H1 (cell line): ENCODE measurements at regions not wholly inside any gene's neighbourhood (a gene's known extent, or its start where the extent isn't known, plus 50 kb on each side); places are given as distances from the start of the nearest gene placed in this dataset.

ENCODE experiments used
- CTCF ChIA-PET: fragments of 300-600 bp; sonication (Branson Sonifier 250); formaldehyde crosslinking; loops from one replicate; lab custom pipeline; 2021; ENCODE audit not compliant: partially characterized antibody; lab: Charles Lee
- POLR2A ChIA-PET: fragments of 300-600 bp; sonication (Branson Sonifier 250); formaldehyde crosslinking; loops from one replicate; lab custom pipeline; 2021; ENCODE audit warnings: inconsistent platforms; ENCODE audit not compliant: partially characterized antibody; lab: Charles Lee
- DNase-seq, 2 experiments: peaks; one replicate each; pipeline versions ENCODE4 v3.0.0 to v3.0.0-alpha.2; 2010 to 2022; ENCODE audit warnings: low spot score in 2 of 2, low read depth in 1 of 2, mixed read lengths in 1 of 2
- FAIRE-seq: peaks from 2 replicates; lab custom pipeline; 2011; peaks lifted over from hg19 to GRCh38; lab: Jason Lieb, UNC
- H2AFZ ChIP-seq: 2 replicates; pipeline ENCODE4 v1.8.1; 2012; ENCODE audit warnings: low read length, inconsistent platforms
- H2AK5ac ChIP-seq: 2 replicates; pipeline ENCODE4 v1.6.1; 2013; ENCODE audit warnings: low read depth, low read length
- H2BK120ac ChIP-seq: replicated peaks from 2 replicates; pipeline ENCODE3; 2013; ENCODE audit warnings: low read depth, low read length, inconsistent platforms
- H2BK12ac ChIP-seq: 2 replicates; pipeline ENCODE4 v1.6.1; 2013; ENCODE audit warnings: low read depth, low read length
- H2BK15ac ChIP-seq: 2 replicates; pipeline ENCODE4 v1.6.1; 2013; ENCODE audit warnings: low read length
- H2BK20ac ChIP-seq: 2 replicates; pipeline ENCODE4 v1.6.1; 2013; ENCODE audit warnings: low read length
- H2BK5ac ChIP-seq: 2 replicates; pipeline ENCODE4 v1.6.1; 2013; ENCODE audit warnings: low read depth, low read length
- H3K14ac ChIP-seq: 2 replicates; pipeline ENCODE4 v1.6.1; 2013; ENCODE audit warnings: inconsistent platforms; ENCODE audit not compliant: insufficient read length
- H3K18ac ChIP-seq: 2 replicates; pipeline ENCODE4 v1.6.1; 2013; ENCODE audit warnings: low read length; ENCODE audit errors: extremely low read depth
- H3K23ac ChIP-seq: 2 replicates; pipeline ENCODE4 v1.6.1; 2013; ENCODE audit warnings: inconsistent platforms; ENCODE audit not compliant: insufficient read length
- H3K23me2 ChIP-seq: 2 replicates; pipeline ENCODE4 v1.6.1; 2013; ENCODE audit warnings: low read depth, low read length
- H3K27ac ChIP-seq: 2 replicates; pipeline ENCODE4 v1.6.1; 2011; ENCODE audit warnings: low read depth, low read length, inconsistent platforms
- H3K27me3 ChIP-seq, 4 experiments: replicated peaks in 1 of 4; 1 replicate in 1 of 4; 2 replicates in 3 of 4; pipeline versions ENCODE4 v1.6.1 to v1.8.1; 2011 to 2013; ENCODE audit warnings: low read length in 3 of 4, mild to moderate bottlenecking in 3 of 4, inconsistent platforms in 2 of 4, mixed read lengths in 2 of 4, moderate library complexity in 1 of 4; ENCODE audit not compliant: control insufficient read depth in 3 of 4, insufficient read depth in 3 of 4; ENCODE audit errors: extremely low read depth in 1 of 4
- H3K36me3 ChIP-seq, 4 experiments: 2 replicates each; pipeline versions ENCODE4 v1.6.1 to v1.8.1; 2011 to 2013; ENCODE audit warnings: mild to moderate bottlenecking in 4 of 4, low read length in 3 of 4, moderate library complexity in 2 of 4, control low read depth in 1 of 4, inconsistent platforms in 1 of 4; ENCODE audit not compliant: insufficient read depth in 4 of 4, control insufficient read depth in 2 of 4
- H3K4ac ChIP-seq: replicated peaks from 2 replicates; pipeline ENCODE3; 2013; ENCODE audit warnings: low read length, low read depth, mixed read lengths, inconsistent platforms; ENCODE audit not compliant: insufficient read length
- H3K4me1 ChIP-seq, 4 experiments: replicated peaks in 1 of 4; 1 replicate in 1 of 4; 2 replicates in 3 of 4; pipeline versions ENCODE4 v1.6.1 to v1.8.1; 2011 to 2013; ENCODE audit warnings: low read length in 3 of 4, inconsistent platforms in 2 of 4, mixed read lengths in 1 of 4; ENCODE audit not compliant: insufficient read depth in 4 of 4, control insufficient read depth in 3 of 4
- H3K4me2 ChIP-seq, 2 experiments: 2 replicates each; pipeline versions ENCODE4 v1.6.1 to v1.8.1; 2011 to 2013; ENCODE audit warnings: low read depth in 2 of 2, low read length in 2 of 2, control low read depth in 1 of 2, inconsistent platforms in 1 of 2, mild to moderate bottlenecking in 1 of 2; ENCODE audit not compliant: insufficient read depth in 1 of 2
- H3K4me3 ChIP-seq, 4 experiments: fragments of 200-600, 300-600 bp in 1 of 4; sonication (generic), shearing (Covaris generic), sonication (Bioruptor Twin) in 1 of 4; 2 replicates each; pipeline versions ENCODE4 v1.5.1 to v1.8.1; 2011 to 2016; ENCODE audit warnings: low read length in 4 of 4, low read depth in 3 of 4, control low read depth in 2 of 4, inconsistent platforms in 2 of 4, mild to moderate bottlenecking in 2 of 4, mixed read lengths in 1 of 4, moderate library complexity in 1 of 4; ENCODE audit not compliant: insufficient read depth in 2 of 4; ENCODE audit errors: extremely low read depth in 1 of 4
- H3K56ac ChIP-seq: replicated peaks from 2 replicates; pipeline ENCODE3; 2013; ENCODE audit warnings: low read depth, mild to moderate bottlenecking, mixed read lengths, low read length, inconsistent platforms; ENCODE audit not compliant: insufficient read length
- H3K79me1 ChIP-seq: 2 replicates; pipeline ENCODE4 v1.6.1; 2013; ENCODE audit warnings: low read depth, low read length, control low read depth
- H3K79me2 ChIP-seq, 2 experiments: 2 replicates each; pipeline versions ENCODE4 v1.6.1 to v1.8.1; 2012 to 2013; ENCODE audit warnings: low read length in 2 of 2, mild to moderate bottlenecking in 2 of 2, inconsistent platforms in 1 of 2; ENCODE audit not compliant: insufficient read depth in 2 of 2, control insufficient read depth in 1 of 2
- H3K9ac ChIP-seq, 4 experiments: replicated peaks in 1 of 4; 1 replicate in 1 of 4; 2 replicates in 3 of 4; pipeline versions ENCODE4 v1.6.1 to v1.8.1; 2011 to 2013; ENCODE audit warnings: low read depth in 3 of 4, low read length in 3 of 4, control low read depth in 2 of 4, mild to moderate bottlenecking in 2 of 4, moderate library complexity in 2 of 4, inconsistent platforms in 1 of 4; ENCODE audit errors: extremely low read depth in 1 of 4
- H3K9me3 ChIP-seq, 2 experiments: 2 replicates each; pipeline versions ENCODE4 v1.6.1 to v1.8.1; 2012 to 2013; ENCODE audit warnings: mild to moderate bottlenecking in 2 of 2, moderate library complexity in 2 of 2, control low read depth in 1 of 2, inconsistent platforms in 1 of 2, low read depth in 1 of 2, low read length in 1 of 2, mixed read lengths in 1 of 2; ENCODE audit not compliant: insufficient read depth in 2 of 2
- H4K20me1 ChIP-seq, 2 experiments: replicated peaks in 1 of 2; 2 replicates each; pipeline versions ENCODE3 to v1.8.1; 2011 to 2013; ENCODE audit warnings: inconsistent platforms in 2 of 2, low read length in 2 of 2, mild to moderate bottlenecking in 1 of 2; ENCODE audit not compliant: insufficient read depth in 2 of 2, control insufficient read depth in 1 of 2
- H4K5ac ChIP-seq: 2 replicates; pipeline ENCODE4 v1.6.1; 2013; ENCODE audit warnings: low read length, low read depth, mixed read lengths, inconsistent platforms; ENCODE audit not compliant: insufficient read length
- H4K8ac ChIP-seq: 2 replicates; pipeline ENCODE4 v1.8.0; 2013; ENCODE audit warnings: mild to moderate bottlenecking, moderate library complexity, low read length, inconsistent platforms; ENCODE audit not compliant: insufficient read depth; ENCODE audit errors: extremely low read depth
- H4K91ac ChIP-seq: replicated peaks from 2 replicates; pipeline ENCODE3; 2013; ENCODE audit warnings: low read length, mixed read lengths, inconsistent platforms; ENCODE audit not compliant: insufficient read length
- BCL11A ChIP-seq, 2 experiments: IDR thresholded peaks; one replicate each; pipeline ENCODE4 v1.6.1; 2011; ENCODE audit warnings: low read depth in 2 of 2, low read length in 2 of 2, mild to moderate bottlenecking in 2 of 2
- BRCA1 ChIP-seq: IDR thresholded peaks from 2 replicates; pipeline ENCODE4 v1.6.1; 2012; ENCODE audit warnings: low read depth, low read length, improper control_type of control experiment
- CHD1 ChIP-seq: IDR thresholded peaks from 2 replicates; pipeline ENCODE4 v1.6.1; 2012; ENCODE audit warnings: low read depth, low read length, improper control_type of control experiment
- CREB1 ChIP-seq: IDR thresholded peaks from 2 replicates; pipeline ENCODE4 v1.6.1; 2012; ENCODE audit warnings: inconsistent platforms
- FOSL1 ChIP-seq: IDR thresholded peaks from 2 replicates; pipeline ENCODE4 v1.6.1; 2011; ENCODE audit warnings: mild to moderate bottlenecking, low read depth, low read length, moderate library complexity; ENCODE audit not compliant: insufficient read depth
- GTF2F1 ChIP-seq: IDR thresholded peaks from 2 replicates; pipeline ENCODE4 v1.6.1; 2012; ENCODE audit warnings: low read depth, low read length, improper control_type of control experiment, borderline replicate concordance
- HDAC6 ChIP-seq: IDR thresholded peaks from one replicate; pipeline ENCODE4 v1.7.1; 2012; ENCODE audit warnings: low read depth, mild to moderate bottlenecking, inconsistent platforms, low read length, moderate library complexity
- KDM1A ChIP-seq: fragments of 200-600, 300-600 bp; sonication (generic); IDR thresholded peaks from 2 replicates; pipeline ENCODE4 v1.7.1; 2016; ENCODE audit warnings: mild to moderate bottlenecking, low read length, borderline replicate concordance
- MAX ChIP-seq: IDR thresholded peaks from 2 replicates; pipeline ENCODE4 v1.6.1; 2012; ENCODE audit warnings: inconsistent platforms
- RXRA ChIP-seq: IDR thresholded peaks from 2 replicates; pipeline ENCODE4 v1.6.1; 2011; ENCODE audit warnings: low read depth, mild to moderate bottlenecking, low read length, moderate library complexity; ENCODE audit not compliant: insufficient read depth
- TAF1 ChIP-seq: IDR thresholded peaks from 2 replicates; pipeline ENCODE4 v1.6.1; 2011; ENCODE audit warnings: mild to moderate bottlenecking, low read depth, low read length
- WGBS, 2 experiments: shearing (Covaris generic) in 1 of 2; methylation state at CpG; one replicate each; pipeline versions ENCODE4 v1.1.6 to v1.1.7; 2013 to 2015; ENCODE audit warnings: low lambda C conversion rate in 2 of 2, mixed read lengths in 2 of 2, inconsistent platforms in 1 of 2, low coverage in 1 of 2, missing lambda C conversion rate in 1 of 2; ENCODE audit not compliant: insufficient replicate concordance in 2 of 2, insufficient coverage in 1 of 2, insufficient read length in 1 of 2; ENCODE audit errors: extremely low coverage in 1 of 2, missing lambda C conversion rate in 1 of 2; 5-methylcytosine and 5-hydroxymethylcytosine counted together
- TF ChIP-seq, protein P1 (sequence below): IDR thresholded peaks from 2 replicates; pipeline ENCODE4 v1.6.1; 2011; ENCODE audit warnings: low read depth, mild to moderate bottlenecking, low read length; ENCODE audit not compliant: insufficient read depth

DNA sequence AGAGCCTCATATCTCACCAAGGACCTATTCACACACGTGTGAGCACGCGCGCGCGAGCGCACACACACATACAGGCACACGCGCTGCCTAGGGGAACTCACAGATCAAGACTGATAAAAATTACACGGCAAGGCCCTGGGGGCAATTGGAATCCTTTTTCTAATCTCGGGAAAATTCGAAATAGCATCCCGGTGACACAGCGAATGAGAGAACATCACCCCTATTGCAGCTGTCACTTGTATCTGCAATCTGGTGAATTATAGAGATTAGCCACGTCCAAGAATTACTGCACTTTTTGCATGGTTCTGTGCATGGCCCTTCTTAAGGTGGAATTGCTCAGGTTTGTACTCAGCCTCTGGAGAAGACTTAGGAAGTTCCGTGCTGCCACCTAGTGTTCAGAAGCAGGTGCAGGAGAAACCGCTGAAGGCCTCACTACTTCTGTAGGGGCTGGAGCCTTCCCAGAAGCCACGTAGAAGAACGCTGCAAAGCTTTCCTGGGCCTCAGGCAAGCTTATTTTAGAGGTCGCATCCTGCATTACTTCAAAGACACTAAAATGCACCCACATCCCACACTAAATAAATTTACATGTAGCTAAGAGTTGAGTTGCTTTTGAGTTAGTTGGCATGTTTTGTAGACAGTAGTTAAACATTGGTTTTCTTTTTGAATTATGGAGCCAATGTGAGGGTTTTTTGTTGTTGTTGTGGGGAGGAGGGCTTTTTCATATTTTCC lies 229.2 kb upstream of the CAMK1G start:
- no peak overlapping the region for H3K4me2 ChIP-seq
- H4K20me1 ChIP-seq = no peaks in the 10 kb centered on the region
- H2BK15ac ChIP-seq = no peak overlapping the region
- peak; percentile 71 to 78 for DNase-seq
- H4K8ac ChIP-seq = no peak overlapping the region
- H3K4ac ChIP-seq = no peak overlapping the region
- no peak overlapping the region for H3K14ac ChIP-seq
- 59% methylated on average over 20 of the region's 20 CpGs; no CpG with 5 or more reads in 1 of the 2 experiments for WGBS, 2 experiments
- no peak overlapping the region for H3K18ac ChIP-seq
- no peak overlapping the region for H4K91ac ChIP-seq
- no peak overlapping the region for H3K23ac ChIP-seq
- H3K27ac ChIP-seq = no peak overlapping the region
- no peaks in the 10 kb centered on the region for H3K79me1 ChIP-seq
- H2BK20ac ChIP-seq = peak overlapping the region; percentile 72; the same call in 1 of the 2 replicates
- H3K56ac ChIP-seq = no peak overlapping the region
- ChIA-PET POLR2A (interaction anchor here (0.8 to 2.3 kb wide), 4 partner anchors 8 to 79 kb away, joined by 3 to 5 read pairs (median 3); no protein-coding TSS in a partner anchor), CTCF (interaction anchor here (0.7 to 6.3 kb wide), 60 partner anchors 10 to 871 kb away, joined by 3 to 79 read pairs (median 4); no protein-coding TSS in a partner anchor)
- no peak overlapping the region for H4K5ac ChIP-seq
- no peak overlapping the region for H3K4me3 ChIP-seq
- H2BK120ac ChIP-seq = no peak overlapping the region
- no peaks in the 10 kb centered on the region for H3K27me3 ChIP-seq
- no peaks in the 10 kb centered on the region for H3K9me3 ChIP-seq
- no peaks in the 10 kb centered on the region for H3K36me3 ChIP-seq
- no peak overlapping the region for H2AK5ac ChIP-seq
- no peak overlapping the region for H3K9ac ChIP-seq
- H3K23me2 ChIP-seq = no peaks in the 10 kb centered on the region
- FAIRE-seq = peak; percentile 97
- no peak overlapping the region for H2BK5ac ChIP-seq
- H2AFZ ChIP-seq = 0 out of 2 replicates have a peak overlapping the region, but pooled peaks have one; percentile 63
- peak overlapping the region; percentile 22; the same call in 1 of the 2 replicates for H2BK12ac ChIP-seq
- no peaks in the 10 kb centered on the region for H3K79me2 ChIP-seq
- H3K4me1 ChIP-seq = peaks cover 0 to 10% (median 1%) of the 10 kb centered on the region in 4 experiments; a peak in 4 of 7 replicates
- TF ChIP-seq TAF1 (no peak), CREB1 (peak; percentile 43; the same call in 1 of the 2 replicates), MAX (0 out of 2 replicates have a peak, but pooled peaks have one; percentile 19), KDM1A (no peak), CHD1 (no peak), FOSL1 (no peak), HDAC6 (no peak), BRCA1 (no peak), BCL11A (IDR thresholded peaks at IDR 0.05; ENCODE audit: low read depth in 2 of 2, low read length in 2 of 2) (no peak), GTF2F1 (no peak), RXRA (no peak)
- TF ChIP-seq, protein P1, sequence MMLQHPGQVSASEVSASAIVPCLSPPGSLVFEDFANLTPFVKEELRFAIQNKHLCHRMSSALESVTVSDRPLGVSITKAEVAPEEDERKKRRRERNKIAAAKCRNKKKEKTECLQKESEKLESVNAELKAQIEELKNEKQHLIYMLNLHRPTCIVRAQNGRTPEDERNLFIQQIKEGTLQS = no peak
